NCI-H446 (cell line): ENCODE measurements at regions not wholly inside any gene's neighbourhood (a gene's known extent, or its start where the extent isn't known, plus 50 kb on each side); places are given as distances from the start of the nearest gene placed in this dataset.
"Not testable (repeated sequence)": the region's sequence is repeated elsewhere in the genome, so short reads cannot be mapped to it uniquely, and the experiment has no call there.

Experiments
- DNase-seq, 2 experiments: peaks; one replicate each; lab custom pipeline; 2025; lab: John Stamatoyannopoulos, UW

GRCh38 chr3:159655202-159655601 is 333.4 kb upstream of the IL12A start:
- DNase-seq: no peak

- DNase-seq: no peak
Observed at GRCh38 chr3:159657176-159657575, 331.5 kb upstream of the IL12A start.

- DNase-seq: no peak
Observed at GRCh38 chr3:159657629-159658028, 331.0 kb upstream of the IL12A start.

- no peak for DNase-seq
Observed at GRCh38 chr3:159660326-159660725, 328.3 kb upstream of the IL12A start.

GRCh38 chr3:159660901-159661300 is 327.7 kb upstream of the IL12A start:
- no peak for DNase-seq

GRCh38 chr3:159662549-159662948 is 326.1 kb upstream of the IL12A start:
- no peak for DNase-seq

- no peak for DNase-seq
Observed at GRCh38 chr3:159664006-159664405, 324.6 kb upstream of the IL12A start.

- DNase-seq: no peak
Observed at GRCh38 chr3:159664653-159665052, 324.0 kb upstream of the IL12A start.

- DNase-seq: no peak
Observed at GRCh38 chr3:159667261-159667660, 321.4 kb upstream of the IL12A start.

GRCh38 chr3:159668461-159668860 is 320.2 kb upstream of the IL12A start:
- no peak for DNase-seq

- DNase-seq: no peak
Observed at GRCh38 chr3:159668990-159669476, 319.6 kb upstream of the IL12A start.

- no peak for DNase-seq
Observed at GRCh38 chr3:159669766-159670165, 318.9 kb upstream of the IL12A start.

- DNase-seq: no peak
Observed at GRCh38 chr3:159672728-159673688, 315.6 kb upstream of the IL12A start.

GRCh38 chr3:159674583-159674982 is 314.1 kb upstream of the IL12A start:
- DNase-seq: no peak

GRCh38 chr3:159675285-159675684 is 313.4 kb upstream of the IL12A start:
- DNase-seq: no peak

- no peak for DNase-seq
Observed at GRCh38 chr3:159679900-159680299, 308.7 kb upstream of the IL12A start.

- not testable (repeated sequence) for DNase-seq
Observed at GRCh38 chr3:159681717-159682116, 306.9 kb upstream of the IL12A start.

- no peak for DNase-seq
Observed at GRCh38 chr3:159685801-159686200, 302.8 kb upstream of the IL12A start.

GRCh38 chr3:159693226-159693625 is 295.4 kb upstream of the IL12A start:
- DNase-seq: no peak

GRCh38 chr3:159711560-159712333 is 276.9 kb upstream of the IL12A start:
- no peak for DNase-seq

- no peak for DNase-seq
Observed at GRCh38 chr3:159721324-159721723, 267.3 kb upstream of the IL12A start.

- DNase-seq: no peak
Observed at GRCh38 chr3:159723295-159723694, 265.3 kb upstream of the IL12A start.

- DNase-seq: no peak
Observed at GRCh38 chr3:159724627-159725026, 264.0 kb upstream of the IL12A start.
